Activated T-helper 9 cell treated with anti-CD3 and anti-CD28 coated beads, Interleukin-2, amount 50 U/mL, for 16 hours (primary cell): ENCODE measurements at regions not wholly inside any gene's neighbourhood (a gene's known extent, or its start where the extent isn't known, plus 50 kb on each side); places are given as distances from the start of the nearest gene placed in this dataset.

Source experiments
- DNase-seq: peaks from one replicate; pipeline ENCODE4 v3.0.0-alpha.2; 2020; ENCODE audit warnings: low read depth

DNA sequence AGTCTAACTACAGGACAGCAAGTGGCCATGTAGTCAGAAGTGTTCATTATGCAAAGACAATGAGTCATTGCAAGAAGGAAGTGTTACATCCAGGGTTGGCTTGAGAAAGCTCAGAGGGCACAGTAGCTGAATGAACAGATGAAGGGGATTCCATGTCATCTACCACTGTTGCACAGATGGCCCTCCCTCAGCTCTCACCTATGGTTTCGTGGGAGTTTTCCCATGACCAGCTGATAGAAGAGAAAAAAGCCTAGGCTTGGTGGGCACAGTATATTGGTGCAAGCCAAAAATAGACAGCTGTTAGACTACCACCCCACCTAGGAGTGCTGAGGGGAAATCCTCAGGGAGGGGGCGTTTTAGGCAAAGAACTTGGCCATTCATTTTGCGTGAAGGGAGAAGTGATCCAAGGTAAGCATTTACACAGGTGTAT, 217.0 kb downstream of the DMRT2 start:
- no peak for DNase-seq

DNA sequence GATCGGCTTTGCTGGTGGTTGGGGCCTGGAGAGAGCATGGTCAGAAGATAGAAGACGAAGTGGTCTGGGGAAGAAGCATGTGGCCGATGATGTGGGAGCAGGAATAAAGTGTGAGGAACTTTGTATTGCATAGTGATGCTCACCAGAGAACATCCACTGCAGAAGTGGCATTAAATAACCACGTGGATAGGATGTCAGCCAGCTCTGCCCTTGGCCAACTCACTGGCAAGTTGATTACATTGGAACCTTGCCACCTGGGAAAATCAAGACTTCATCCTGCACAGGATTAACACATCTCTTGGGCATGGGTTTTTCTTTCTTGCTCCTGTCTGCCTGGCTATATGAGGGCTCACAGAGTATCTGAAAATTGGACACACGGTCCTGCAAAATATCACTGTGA, 217.4 kb downstream of the DMRT2 start:
- DNase-seq, result no peak

DNA sequence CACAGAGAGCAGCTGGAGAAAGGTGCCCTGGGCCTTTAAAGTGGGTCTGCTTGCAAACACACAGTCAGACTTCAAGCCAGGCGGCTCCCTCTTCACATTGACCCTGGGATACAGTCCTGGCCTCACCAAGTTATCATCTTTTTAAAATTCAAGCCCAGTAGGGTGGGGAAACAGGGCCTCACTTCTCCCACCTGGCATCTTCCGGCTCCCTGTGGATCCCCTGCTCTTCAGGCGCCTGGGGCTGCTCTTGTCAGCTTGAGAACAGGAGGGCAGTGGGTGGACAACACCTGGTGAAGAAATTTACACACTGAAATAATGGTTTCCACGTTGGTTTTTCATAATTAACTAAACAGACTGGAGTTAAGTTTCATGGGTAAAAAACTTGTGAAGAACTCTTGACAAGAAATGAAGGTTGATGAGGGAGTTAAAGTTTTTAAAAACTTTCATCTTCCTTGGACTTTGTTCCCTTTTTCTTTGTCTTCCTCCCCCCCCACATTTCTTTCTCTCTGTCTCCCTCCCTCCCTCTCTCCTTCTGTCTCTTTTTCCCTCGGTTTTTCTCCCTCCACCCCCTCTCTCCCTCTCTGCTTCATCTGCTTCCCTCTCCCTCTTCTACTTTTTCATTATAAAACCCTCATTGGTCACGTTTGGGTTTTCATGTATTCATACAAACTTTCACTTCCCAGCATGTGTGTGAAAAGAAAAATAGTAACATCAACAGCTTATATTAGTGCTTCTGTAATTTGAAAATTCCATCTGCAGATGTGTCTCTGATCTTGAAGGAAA, 219.6 kb downstream of the DMRT2 start:
- DNase-seq, result no peak

DNA sequence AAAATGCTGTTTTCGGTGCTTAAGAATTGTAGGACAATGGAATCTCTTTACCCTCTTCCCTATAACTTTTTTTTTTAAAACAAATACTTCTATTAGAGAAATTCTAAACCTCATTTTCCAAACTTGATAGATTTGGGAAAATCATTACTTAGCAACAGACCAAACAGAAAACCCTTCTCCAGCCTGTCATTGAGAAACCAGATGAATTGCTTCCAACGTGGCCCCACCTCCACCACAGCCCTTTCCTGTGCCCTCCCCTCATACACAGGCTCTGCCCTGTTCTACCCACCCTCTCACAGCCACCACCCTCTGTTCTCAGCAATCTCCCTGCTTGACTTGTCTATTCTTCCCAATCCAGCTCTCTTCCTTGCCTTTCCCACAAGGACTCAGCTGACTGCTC, 221.2 kb downstream of the DMRT2 start:
- DNase-seq, result no peak

DNA sequence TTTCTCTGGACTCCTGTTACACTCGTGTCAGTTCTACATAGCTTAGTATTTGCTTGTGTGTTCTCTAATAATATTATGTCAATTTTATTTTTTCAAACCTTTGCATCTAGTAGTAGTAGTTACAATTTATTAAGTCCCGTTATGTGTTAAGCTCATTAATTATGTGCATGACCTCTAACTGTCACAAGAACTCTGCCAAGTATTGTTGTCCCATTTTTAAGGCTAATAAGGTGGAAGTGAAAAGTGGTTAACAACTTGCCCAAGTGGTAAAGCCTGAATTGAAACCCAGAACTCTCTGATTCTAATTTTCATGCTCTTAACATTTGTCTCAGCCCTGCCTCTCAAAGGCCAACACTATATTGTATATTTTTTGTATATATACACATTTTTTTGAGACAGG, 221.6 kb downstream of the DMRT2 start:
- no peak for DNase-seq

DNA sequence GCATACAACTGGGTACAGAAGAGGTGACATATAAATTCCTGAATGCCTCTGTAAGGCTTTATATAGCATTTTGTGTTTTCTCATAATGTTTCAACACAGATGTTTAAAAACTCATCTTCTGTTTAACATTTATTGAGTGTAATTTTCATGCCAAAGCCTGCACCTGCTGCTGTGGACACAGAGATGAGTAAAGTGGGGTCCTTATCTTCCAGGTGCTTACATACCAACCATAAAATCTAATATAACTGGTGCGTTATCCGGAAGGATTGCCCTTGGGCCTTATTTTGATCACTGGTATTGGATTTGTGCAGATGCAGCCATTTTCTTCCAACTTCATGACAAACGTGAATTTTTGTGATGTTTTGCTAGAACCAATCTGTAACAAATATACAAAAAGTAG, 222.3 kb downstream of the DMRT2 start:
- DNase-seq, result no peak

DNA sequence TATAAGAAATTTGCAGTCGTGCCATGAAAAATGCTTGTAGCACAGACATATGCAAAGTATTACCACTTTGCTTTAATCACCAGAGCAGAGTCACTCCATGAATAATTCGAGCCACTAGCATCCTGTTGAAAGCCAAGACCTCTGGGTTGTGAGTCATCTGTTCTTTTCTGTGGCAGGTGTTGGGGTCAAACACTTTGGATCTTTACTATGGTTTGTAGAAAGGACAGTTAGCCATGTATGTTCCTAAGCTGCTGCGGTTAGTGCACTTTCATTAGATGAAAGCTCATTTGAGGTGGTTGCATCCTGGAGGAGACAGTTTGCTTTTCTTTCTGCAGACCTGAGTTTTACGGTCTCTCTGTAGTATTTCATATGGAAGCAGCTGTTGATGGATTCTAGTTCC, 223.7 kb downstream of the DMRT2 start:
- no peak for DNase-seq

DNA sequence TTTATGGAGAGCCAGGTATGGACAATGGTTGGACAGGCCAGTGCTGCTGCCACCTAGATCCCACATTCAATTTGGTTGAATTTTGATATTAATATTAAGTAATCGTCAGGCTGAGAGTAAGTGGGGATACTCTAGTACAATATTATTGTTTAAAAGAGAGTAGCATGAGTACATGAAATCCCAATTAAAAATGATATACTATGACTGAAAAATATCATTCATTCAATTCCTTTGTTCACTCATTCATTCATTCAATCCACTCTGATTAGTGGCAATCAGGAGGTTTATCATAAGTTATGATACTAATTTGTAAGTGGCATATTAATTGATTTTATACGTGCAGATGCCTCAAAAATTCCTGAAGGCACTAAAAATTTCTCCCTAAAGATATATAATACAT, 224.2 kb downstream of the DMRT2 start:
- no peak for DNase-seq

DNA sequence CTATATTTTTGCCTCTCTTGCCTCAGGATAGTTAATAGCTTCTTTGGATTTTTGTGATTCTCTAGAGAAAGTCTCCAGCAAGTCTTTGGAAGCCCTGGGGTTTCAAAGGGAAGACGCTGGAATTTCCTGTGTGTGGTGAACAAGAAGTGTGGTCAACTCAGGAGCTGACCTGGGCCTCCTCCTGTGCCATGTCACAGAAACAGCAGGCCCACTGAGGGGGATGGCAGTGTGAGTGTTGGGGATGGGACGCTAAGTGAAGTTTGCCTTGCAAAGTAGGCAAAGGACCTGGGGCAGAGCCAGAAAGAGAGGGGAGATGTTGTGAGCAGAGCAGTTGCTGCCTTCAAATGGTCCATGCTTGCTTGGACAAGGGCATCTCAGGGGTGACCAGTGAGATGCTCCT, 226.3 kb downstream of the DMRT2 start:
- DNase-seq, result no peak

DNA sequence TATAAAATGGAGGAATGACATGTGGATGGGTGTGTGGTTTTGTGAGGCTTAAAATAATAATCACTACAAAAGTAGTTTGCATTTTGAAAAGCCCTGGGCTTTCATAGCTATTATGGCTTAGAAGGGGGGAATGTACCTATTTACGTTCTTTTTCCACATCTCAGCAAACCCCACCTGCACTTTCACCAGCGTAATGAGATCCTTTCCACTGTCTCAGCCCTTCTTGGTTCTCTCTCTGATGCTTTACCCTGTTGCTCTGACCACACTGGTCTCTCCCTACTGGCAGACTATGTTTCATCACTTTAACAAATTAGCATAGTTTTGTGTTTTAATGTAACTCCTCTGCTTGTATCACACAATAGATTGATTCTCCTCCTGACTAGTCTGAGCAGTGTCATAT, 234.6 kb downstream of the DMRT2 start:
- DNase-seq, result no peak

DNA sequence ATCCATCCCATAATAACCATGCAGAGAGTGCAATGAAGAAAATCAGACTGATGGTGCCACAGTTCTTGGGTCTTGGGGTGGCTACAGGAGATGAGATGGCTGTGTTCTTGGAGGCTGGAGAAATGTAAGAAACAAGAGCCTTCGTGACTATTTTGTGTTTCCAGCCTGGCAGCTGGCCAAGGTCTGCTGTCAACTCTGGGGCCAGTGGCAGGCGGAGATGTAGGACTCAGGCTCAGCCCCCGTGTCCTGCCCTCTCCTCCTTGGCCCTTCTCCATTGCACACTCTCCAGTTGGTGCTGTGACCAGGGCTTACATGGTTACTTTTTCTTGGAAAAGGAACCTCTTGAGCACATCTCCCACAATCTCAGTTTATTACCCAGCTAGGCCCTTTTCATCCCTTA, 235.4 kb downstream of the DMRT2 start:
- no peak for DNase-seq

DNA sequence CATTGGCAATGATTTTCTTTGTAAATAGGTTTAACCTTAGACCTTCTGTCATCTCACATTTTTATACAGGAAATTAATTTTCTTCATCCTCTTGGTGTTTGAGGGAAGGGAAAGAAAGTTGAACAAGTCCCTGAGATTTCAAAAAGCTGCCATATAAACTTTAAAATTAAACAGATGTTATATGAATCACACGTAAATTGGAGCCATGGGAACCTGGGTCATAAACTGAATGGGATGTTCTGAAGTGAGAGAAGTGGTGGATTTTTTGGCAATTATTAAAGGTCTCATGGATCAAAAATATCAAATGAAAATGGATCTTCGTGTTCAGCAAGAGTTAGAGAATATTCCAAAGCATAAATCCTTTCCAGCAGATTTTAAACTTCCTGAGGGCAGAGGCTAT, 242.2 kb downstream of the DMRT2 start:
- DNase-seq, result no peak

DNA sequence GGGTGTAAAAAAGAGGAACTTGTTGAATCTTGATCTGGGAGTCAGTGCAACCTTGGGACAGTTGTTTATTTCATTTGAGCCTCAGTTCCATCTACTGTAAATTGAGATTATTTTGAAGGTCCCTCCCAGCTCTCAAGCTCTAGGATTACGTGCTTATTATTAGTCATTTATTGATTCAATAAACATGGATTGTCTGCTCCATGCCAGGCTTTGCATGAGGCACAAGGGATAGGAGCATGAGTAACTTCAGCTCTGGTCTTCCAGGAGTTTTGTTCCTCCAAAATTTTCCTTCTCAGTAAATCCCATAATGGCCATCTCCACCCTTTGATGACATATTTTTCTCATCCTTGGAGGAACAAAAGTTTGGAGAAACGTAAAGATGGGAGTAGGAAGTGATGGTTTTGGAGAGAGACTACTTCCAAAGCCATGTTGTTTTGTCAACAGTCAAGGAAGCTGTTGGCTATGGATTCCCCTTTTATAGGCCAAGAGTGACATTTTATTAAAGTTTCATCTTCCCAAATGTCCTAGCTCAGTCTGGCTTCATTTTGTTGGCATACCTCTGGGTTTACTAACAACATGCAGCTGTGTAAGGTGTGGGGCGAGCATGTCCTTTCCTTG, 244.6 kb downstream of the DMRT2 start:
- no peak for DNase-seq

DNA sequence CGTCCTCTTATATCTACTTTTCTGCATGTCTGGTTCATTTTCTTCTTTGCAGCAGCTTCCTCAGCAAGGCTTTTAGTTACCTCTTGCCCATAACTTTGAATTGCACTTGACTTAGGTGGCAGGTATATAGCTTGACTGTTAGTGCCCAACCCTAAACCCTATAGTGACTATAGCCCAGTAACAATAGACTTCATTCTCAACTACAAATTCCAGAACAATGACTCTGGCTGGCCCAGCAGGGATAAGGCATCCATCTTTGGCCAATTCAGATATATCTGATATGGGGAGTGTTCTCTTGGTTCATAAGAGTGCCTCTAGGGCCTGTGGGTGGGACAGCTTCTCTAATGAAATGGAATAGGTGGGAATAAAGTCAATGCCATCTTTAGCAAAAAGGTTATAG, 246.2 kb downstream of the DMRT2 start:
- no peak for DNase-seq

DNA sequence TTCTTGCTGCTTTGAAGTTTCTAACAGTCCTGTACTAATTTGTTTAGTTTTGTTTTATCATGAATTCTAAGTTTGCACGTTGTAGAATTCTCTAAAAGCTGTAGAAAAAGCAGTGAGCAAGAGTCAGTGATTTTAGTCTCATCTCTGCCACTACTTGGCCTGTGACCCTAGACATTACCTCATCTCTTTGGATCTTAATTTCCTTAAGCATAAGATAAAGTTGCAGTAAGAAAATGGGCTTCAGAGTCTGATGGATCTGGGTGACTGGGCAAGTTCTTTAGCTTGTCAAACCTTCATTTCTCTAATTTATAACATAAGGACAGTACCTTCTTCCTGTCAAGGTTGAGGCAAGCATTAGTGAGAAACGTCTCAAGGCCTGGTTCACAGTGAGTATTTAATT, 247.9 kb downstream of the DMRT2 start:
- no peak for DNase-seq

DNA sequence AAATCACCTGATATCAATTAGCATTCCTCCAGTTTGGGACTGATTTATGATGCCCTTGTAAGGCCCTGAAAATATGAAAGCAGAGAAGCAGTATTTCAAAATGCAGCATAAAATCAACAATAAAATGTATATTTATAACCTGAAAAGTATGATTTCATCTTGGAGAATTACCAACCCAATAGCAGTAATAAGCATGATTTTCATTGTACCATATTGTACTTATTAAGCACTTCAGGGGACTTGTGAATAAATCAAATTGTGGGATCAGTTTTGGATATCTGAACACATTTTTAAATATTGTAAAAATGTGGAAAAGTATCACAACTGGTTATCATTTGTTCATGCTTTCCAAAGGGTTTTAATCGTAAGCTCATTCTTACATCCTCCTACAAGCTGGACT, 250.8 kb downstream of the DMRT2 start:
- no peak for DNase-seq

DNA sequence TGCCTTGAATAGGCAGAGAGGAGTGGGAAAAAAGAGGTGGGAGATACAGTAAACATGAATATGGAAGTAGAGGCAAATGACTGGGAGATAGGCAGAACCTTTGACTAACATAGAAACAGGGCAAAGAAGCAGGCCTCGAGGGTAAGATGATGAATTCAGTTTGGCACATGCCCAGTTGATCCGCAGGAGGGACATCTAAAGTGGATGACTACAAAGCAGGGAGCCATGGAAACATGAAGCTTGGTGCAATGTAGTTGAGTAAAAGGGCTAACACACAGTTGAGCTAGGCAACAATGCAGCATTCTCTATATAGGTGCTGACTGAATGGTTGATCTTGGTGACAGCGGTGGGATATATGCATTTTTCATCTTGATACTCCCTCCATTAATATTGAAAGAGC, 253.8 kb downstream of the DMRT2 start:
- no peak for DNase-seq

DNA sequence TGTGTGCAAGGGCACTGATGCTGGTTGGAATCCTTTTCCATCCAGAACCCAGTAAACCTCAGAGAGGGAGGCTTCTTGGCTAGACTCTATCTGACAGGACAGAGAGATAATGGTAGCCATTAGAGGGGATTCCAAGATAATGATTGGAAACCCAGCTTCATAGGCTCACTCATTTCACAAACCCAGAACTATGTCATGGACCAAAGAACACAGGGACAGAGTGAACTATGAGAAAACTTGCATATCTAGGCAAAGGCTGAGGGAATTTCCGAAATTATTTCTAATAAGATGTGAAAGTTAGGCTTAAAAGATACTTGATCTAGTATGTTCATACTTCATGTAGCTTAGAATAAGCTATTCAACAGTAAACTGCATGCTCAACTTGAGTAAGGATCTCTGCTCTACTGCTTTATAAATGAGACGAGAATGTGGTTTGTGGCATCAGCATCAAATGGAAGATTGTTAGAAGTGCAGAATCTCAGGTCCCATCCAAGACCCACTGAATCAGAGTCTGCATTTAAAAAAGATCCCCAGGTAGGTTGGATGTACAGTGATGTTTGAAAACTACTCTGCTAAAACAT, 261.4 kb downstream of the DMRT2 start:
- DNase-seq, result no peak

DNA sequence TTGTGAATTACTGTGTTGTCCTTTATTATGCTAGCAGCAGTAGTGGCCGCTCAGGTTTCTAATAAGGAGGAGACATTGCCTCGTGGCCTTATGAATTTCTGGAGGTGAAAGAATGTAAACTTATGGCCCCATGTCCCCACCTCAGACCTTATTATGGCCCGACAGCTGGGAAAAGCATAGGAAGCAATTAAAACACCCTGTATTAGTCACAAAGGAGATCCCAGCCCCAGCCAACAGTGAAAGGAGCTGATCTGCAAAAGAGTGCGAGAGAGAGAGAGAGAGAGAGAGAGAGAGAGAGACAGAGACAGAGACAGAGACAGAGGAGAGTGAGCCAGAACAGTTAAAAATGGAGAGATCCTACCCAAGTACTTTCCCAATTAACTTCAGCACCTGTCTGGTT, 269.3 kb downstream of the DMRT2 start:
- DNase-seq, result no peak

DNA sequence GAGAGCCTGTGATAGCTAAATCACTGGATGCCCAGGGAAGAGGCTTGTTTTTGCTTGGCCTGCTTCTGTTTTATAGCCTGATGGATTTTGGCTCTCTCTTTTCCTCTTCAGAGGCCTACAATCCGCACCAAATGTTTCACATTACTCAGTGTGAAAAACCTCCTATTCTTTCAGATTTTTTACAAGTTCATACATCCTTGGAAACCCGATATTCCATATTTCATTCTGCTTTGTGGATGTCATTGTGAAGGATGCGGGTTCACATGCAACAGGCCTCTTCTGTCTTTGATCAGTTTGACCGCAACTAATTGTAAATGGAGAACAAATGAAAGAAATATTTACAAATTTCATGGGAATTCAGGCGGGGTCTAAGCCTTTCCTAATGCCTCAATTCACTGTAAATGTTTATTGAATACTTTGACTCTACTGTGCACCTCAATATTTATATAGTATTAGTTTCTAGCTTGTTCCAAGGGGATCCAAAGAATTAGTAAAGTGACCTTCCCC, 269.9 kb downstream of the DMRT2 start:
- DNase-seq, result no peak

DNA sequence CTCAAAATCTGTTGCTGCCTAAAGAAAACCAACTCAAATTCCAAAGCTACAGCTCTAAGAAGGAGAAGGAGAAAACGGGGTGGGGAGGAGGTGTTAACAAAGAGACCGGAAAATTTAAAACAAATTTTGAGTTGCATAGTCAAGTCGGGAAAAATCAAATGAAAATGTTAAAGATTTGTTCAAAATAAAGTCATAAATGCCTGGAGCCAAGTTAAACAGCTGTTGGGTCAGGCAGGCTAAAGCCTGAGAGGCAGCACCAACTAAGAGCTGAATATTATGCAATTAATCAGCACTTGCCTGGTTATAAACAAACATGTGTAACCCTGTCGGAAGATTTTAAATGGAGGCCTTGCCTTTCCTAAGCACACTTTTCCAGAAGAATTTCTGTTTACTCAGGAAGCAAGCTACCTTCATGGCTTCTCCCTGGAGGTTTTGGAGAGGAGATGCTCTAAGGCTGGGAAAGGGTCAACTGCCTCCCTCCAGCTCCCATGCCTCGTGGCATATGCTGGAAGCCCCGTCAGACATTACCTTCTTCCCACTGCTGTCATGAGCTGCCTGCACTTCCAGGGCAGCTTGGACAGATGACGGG, 270.5 kb downstream of the DMRT2 start:
- DNase-seq, result no peak

DNA sequence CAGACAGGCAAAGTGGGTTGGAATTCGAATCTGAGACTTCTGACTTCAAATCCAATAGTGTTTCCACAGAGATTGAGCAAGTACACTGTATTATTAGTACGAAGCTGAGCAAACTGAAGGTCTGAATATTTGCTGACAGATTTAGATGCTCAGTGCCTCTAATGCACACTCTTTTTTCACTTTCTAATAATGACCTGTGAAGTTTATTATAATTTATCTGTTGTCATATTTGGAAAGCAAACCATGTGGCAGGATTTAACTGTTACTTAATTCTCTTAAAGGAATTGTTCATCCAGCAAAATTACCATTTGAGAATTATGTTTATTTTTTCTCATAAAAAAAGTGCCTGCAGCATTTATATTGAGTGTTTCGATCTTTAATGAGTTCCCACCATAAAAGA, 277.3 kb downstream of the DMRT2 start:
- no peak for DNase-seq

DNA sequence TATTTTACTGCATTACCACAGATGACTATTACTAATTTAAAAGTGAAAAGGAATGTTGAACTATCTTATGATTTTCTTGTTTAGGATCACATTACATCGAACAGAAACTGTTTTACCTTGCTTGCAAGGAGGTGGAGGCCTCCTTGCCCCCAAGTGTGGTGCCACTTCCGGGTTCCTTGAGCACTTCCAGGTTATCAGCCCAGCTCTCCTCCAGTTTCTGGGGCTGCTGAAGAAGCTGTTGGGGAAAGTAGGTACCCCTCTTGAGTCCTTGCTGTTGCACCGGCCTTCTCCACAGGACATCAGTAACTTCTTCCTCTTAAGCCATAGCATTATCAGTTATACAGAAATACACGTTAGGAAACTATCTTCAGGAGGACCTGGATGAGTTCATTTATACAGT, 278.2 kb downstream of the DMRT2 start:
- DNase-seq, result no peak
